ENCODE measurements at regions not wholly inside any gene's neighbourhood (a gene's known extent, or its start where the extent isn't known, plus 50 kb on each side); places are given as distances from the start of the nearest gene placed in this dataset.

- DNase-seq (ENCODE audit: low read depth), result no peak
- TF ChIP-seq, protein P1, sequence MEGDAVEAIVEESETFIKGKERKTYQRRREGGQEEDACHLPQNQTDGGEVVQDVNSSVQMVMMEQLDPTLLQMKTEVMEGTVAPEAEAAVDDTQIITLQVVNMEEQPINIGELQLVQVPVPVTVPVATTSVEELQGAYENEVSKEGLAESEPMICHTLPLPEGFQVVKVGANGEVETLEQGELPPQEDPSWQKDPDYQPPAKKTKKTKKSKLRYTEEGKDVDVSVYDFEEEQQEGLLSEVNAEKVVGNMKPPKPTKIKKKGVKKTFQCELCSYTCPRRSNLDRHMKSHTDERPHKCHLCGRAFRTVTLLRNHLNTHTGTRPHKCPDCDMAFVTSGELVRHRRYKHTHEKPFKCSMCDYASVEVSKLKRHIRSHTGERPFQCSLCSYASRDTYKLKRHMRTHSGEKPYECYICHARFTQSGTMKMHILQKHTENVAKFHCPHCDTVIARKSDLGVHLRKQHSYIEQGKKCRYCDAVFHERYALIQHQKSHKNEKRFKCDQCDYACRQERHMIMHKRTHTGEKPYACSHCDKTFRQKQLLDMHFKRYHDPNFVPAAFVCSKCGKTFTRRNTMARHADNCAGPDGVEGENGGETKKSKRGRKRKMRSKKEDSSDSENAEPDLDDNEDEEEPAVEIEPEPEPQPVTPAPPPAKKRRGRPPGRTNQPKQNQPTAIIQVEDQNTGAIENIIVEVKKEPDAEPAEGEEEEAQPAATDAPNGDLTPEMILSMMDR (IDR thresholded peaks at IDR 0.05; ENCODE audit: control insufficient read depth, extremely low read depth, insufficient read depth), result no peak
- H3K4me3 ChIP-seq (ENCODE audit: low read depth, low read length), result no peak overlapping the region
These were observed 136.3 kb upstream of the PRR20G start for GRCh38 chr3:127423856-127424765.

GRCh38 chr3:127422663-127423375, 135.0 kb upstream of the PRR20G start:
- TF ChIP-seq, protein P1 (IDR thresholded peaks at IDR 0.05; ENCODE audit: control insufficient read depth, extremely low read depth, insufficient read depth), result no peak
- no peak overlapping the region for H3K4me3 ChIP-seq (ENCODE audit: low read depth, low read length)
- no peak for DNase-seq (ENCODE audit: low read depth)

- DNase-seq (ENCODE audit: low read depth), result no peak
- TF ChIP-seq, protein P1 (IDR thresholded peaks at IDR 0.05; ENCODE audit: control insufficient read depth, extremely low read depth, insufficient read depth), result no peak
These were observed 134.3 kb upstream of the PRR20G start for GRCh38 chr3:127421943-127422662.

DNA sequence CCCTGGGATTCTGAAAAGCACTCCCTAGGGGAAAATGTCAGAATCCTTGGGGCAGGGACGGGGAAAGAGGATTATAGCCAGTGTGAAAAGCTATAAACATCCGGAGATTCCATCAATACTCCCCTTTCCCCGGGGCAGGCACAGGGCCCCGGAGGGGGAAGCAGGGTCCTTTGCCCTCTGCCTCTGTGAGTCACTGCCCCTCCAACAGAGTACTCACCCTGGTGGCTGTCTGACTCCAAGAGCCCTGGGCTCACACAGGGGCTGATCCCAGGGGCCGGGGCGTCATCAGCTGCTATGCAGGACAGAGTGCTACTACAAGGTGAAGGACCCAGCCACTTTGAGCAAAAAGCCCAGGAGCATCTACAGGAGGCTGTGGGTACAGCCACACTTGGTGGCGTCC, 133.0 kb upstream of the PRR20G start:
- no peak overlapping the region for H3K4me3 ChIP-seq (ENCODE audit: low read depth, low read length)
- TF ChIP-seq, protein P1 (IDR thresholded peaks at IDR 0.05; ENCODE audit: control insufficient read depth, extremely low read depth, insufficient read depth), result no peak
- no peak for DNase-seq (ENCODE audit: low read depth)

More at GRCh38 chr3:127421943-127422662, 134.3 kb upstream of the PRR20G start:
- H3K4me3 ChIP-seq (ENCODE audit: low read depth, low read length), result no peak overlapping the region

DNA sequence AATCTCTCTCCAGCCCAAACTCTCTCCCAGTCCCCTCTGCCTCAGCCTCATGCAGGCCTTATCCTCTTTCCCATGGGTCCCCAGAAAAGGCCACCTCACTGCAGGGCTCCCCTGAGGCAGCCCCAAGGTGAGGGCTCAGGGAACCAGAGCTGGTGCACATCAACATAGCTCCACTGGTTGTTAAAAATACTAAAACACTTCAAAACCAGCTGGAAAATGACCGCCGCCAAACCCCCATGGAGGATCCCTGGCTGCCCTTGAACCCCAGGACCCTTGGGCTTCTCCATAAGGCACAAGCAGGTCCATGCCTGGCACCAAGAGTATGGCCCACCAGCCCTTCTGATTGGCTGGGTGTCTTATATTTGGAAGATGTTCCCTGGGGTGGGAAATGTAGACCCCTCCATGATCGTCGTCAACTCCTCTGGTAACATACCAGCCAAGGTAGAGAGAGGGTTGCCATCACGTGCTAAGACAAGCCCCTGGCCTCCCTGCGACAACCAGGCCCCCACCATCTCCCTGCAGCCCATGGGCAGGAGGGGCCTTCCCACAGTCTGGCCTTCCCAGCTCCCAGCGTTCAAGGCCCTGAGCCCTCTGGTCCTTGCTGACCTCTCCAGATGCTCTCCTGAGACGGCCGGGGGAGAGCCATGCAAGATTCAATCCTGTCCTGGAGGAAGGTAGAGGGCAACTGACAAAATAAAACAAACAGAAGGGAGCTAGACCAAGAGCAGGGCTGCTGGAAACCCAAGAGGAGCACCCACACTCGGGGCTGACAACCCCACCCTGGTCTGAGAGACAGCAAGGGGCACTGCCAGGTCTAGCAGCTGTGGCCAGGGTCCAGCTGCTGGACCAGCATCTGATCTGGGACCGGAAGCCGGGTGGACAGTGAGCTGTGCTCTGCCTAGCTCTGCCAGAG, 132.1 kb upstream of the PRR20G start:
- TF ChIP-seq, protein P1 (IDR thresholded peaks at IDR 0.05; ENCODE audit: control insufficient read depth, extremely low read depth, insufficient read depth), result no peak
- H3K4me3 ChIP-seq (ENCODE audit: low read depth, low read length), result no peak overlapping the region
- no peak for DNase-seq (ENCODE audit: low read depth)

GRCh38 chr3:127419182-127419581, 131.3 kb upstream of the PRR20G start:
- no peak for DNase-seq (ENCODE audit: low read depth)
- TF ChIP-seq, protein P1 (IDR thresholded peaks at IDR 0.05; ENCODE audit: control insufficient read depth, extremely low read depth, insufficient read depth), result no peak
- no peak overlapping the region for H3K4me3 ChIP-seq (ENCODE audit: low read depth, low read length)
